G401.6 (cell line): ENCODE measurements at regions not wholly inside any gene's neighbourhood (a gene's known extent, or its start where the extent isn't known, plus 50 kb on each side); places are given as distances from the start of the nearest gene placed in this dataset.
A peak's percentile ranks its signal among the peaks of the same experiment; 100 is the strongest.
"Not testable (repeated sequence)": the region's sequence is repeated elsewhere in the genome, so short reads cannot be mapped to it uniquely, and the experiment has no call there.

Experiments used
- FAIRE-seq: peaks from 2 replicates; lab custom pipeline; 2012; peaks lifted over from hg19 to GRCh38; lab: Jason Lieb, UNC

GRCh38 chr1:78298349-78298748 is 192.4 kb upstream of the PTGFR start:
- FAIRE-seq, result no peak

- FAIRE-seq, result no peak
Observed at GRCh38 chr1:78301141-78301540, 189.6 kb upstream of the PTGFR start.

- no peak for FAIRE-seq
Observed at GRCh38 chr1:78303620-78304019, 187.2 kb upstream of the PTGFR start.

- FAIRE-seq, result no peak
Observed at GRCh38 chr1:78304341-78304740, 186.4 kb upstream of the PTGFR start.

- no peak for FAIRE-seq
Observed at GRCh38 chr1:78304761-78305160, 186.0 kb upstream of the PTGFR start.

- FAIRE-seq, result not testable (repeated sequence)
Observed at GRCh38 chr1:78310261-78310660, 180.5 kb upstream of the PTGFR start.

- FAIRE-seq, result no peak
Observed at GRCh38 chr1:78318011-78318410, 172.8 kb upstream of the PTGFR start.

GRCh38 chr1:78319603-78320002 is 171.2 kb upstream of the PTGFR start:
- FAIRE-seq, result no peak

- FAIRE-seq, result no peak
Observed at GRCh38 chr1:78322928-78323680, 167.7 kb upstream of the PTGFR start.

GRCh38 chr1:78325293-78325692 is 165.5 kb upstream of the PTGFR start:
- no peak for FAIRE-seq

GRCh38 chr1:78329475-78329874 is 161.3 kb upstream of the PTGFR start:
- FAIRE-seq, result no peak

- FAIRE-seq, result no peak
Observed at GRCh38 chr1:78331799-78332198, 159.0 kb upstream of the PTGFR start.

GRCh38 chr1:78333502-78333901 is 157.3 kb upstream of the PTGFR start:
- FAIRE-seq, result peak; percentile 41

GRCh38 chr1:78334114-78334513 is 156.7 kb upstream of the PTGFR start:
- FAIRE-seq, result no peak

- no peak for FAIRE-seq
Observed at GRCh38 chr1:78334952-78335351, 155.8 kb upstream of the PTGFR start.

GRCh38 chr1:78336751-78337150 is 154.0 kb upstream of the PTGFR start:
- FAIRE-seq, result not testable (repeated sequence)

- no peak for FAIRE-seq
Observed at GRCh38 chr1:78339490-78339889, 151.3 kb upstream of the PTGFR start.

GRCh38 chr1:78340006-78340405 is 150.8 kb upstream of the PTGFR start:
- no peak for FAIRE-seq

GRCh38 chr1:78348496-78349284 is 142.1 kb upstream of the PTGFR start:
- FAIRE-seq, result no peak

- FAIRE-seq, result no peak
Observed at GRCh38 chr1:78351551-78352216, 139.1 kb upstream of the PTGFR start.

GRCh38 chr1:78355656-78356055 is 135.1 kb upstream of the PTGFR start:
- FAIRE-seq, result no peak

GRCh38 chr1:78358165-78358564 is 132.6 kb upstream of the PTGFR start:
- FAIRE-seq, result no peak

- FAIRE-seq, result no peak
Observed at GRCh38 chr1:78359666-78360065, 131.1 kb upstream of the PTGFR start.
